ENCODE measurements at regions not wholly inside any gene's neighbourhood (a gene's known extent, or its start where the extent isn't known, plus 50 kb on each side); places are given as distances from the start of the nearest gene placed in this dataset.
"Not testable (repeated sequence)": the region's sequence is repeated elsewhere in the genome, so short reads cannot be mapped to it uniquely, and the experiment has no call there.

DNA sequence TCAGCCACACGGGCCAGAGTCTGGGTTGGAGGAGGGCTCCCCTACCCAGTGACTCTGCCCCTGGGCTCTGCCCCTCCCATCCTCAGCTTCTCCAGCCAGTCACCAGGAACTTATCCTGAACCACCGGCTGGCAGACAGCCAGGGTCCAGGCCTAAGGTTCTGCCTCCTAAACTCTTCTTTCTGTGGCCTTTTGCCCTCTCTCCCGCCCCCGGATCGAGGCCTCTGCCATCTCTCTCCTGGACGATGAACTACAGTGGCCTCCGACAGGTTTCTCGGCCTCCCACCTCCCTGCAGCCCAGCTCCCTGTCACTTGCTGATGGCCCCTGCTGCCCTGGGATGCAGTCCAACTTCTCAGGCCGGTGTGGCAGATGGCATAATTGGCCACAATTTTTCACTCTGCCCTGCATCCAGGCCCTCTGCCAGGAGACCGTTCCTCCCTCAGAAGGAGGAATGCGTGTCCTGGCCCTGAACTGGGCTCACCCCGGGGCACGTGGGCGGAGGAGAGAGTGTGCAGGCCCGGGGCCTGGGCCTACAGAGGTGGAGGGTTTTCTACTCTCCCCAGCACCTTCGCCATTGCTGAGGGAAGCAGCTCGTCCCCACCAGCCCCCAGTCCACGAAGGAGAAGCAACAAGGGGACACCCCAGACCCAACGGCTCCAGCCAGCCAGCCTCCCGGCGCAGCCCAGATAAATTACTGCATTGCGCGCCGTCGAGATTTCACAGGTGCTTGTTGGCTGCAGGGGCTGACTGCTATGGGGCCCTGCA is 81.9 kb upstream of the LRPAP1 start:
- no peaks in the 10 kb centered on the region for H3K9me3 ChIP-seq
- TF ChIP-seq CTCF (IDR thresholded peaks at IDR 0.05), result no peak
- peak; percentile 60 for DNase-seq
- intact Hi-C loops (cut with DNase I), result no loop called here
- peak; percentile 44 for ATAC-seq
- no peaks in the 10 kb centered on the region for H3K4me1 ChIP-seq
- no peaks in the 10 kb centered on the region for H3K36me3 ChIP-seq
- H3K27me3 ChIP-seq, result no peaks in the 10 kb centered on the region
- no peak overlapping the region for H3K4me3 ChIP-seq
- H3K27ac ChIP-seq, result no peak overlapping the region

DNA sequence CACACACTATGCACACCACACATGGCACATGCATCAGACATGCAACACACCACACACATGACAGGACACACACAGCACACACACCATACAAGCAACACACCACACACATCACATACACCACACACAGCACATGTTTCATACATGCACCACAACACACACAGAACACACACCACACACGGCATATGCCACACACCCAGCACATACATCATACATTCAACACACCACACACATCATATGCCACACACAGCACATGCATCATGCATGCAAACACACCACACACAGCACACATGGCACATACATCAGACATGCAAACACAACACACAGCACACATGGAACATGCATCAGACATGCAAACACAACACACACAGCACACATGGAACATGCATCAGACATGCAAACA is 80.7 kb upstream of the LRPAP1 start:
- no peaks in the 10 kb centered on the region for H3K4me1 ChIP-seq
- H3K4me3 ChIP-seq, result no peak overlapping the region
- intact Hi-C loops (cut with DNase I), result no loop called here
- no peak overlapping the region for H3K27ac ChIP-seq
- no peaks in the 10 kb centered on the region for H3K9me3 ChIP-seq
- TF ChIP-seq CTCF (IDR thresholded peaks at IDR 0.05), result no peak
- no peaks in the 10 kb centered on the region for H3K36me3 ChIP-seq
- no peak for ATAC-seq
- no peaks in the 10 kb centered on the region for H3K27me3 ChIP-seq
- DNase-seq, result no peak

DNA sequence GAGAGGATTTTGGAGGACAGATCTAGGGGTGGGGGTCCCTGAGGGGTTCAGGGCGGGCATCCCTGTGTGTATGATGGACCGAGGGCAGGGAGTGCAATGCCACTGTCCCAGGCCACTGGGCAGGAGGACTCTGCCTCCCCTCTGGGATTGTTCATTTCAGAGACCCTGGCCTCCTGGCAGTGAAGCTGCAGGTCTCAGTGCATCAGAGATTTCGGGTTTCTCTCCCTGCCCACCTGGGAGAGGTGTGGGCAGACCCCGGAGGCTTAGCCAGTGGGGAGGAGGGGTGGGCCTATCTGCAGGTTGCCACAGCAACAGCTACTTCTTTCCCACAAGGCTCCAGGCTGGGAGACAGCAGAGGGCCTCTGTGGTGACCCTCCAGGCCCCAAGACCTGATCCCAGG is 80.1 kb upstream of the LRPAP1 start:
- ATAC-seq (no peak), DNase-seq (no peak)
- Histone ChIP-seq H3K4me3 (no peak overlapping the region), H3K4me1 (no peaks in the 10 kb centered on the region), H3K27me3 (no peaks in the 10 kb centered on the region), H3K36me3 (no peaks in the 10 kb centered on the region), H3K9me3 (no peaks in the 10 kb centered on the region), H3K27ac (no peak overlapping the region)
- no peak for TF ChIP-seq CTCF (IDR thresholded peaks at IDR 0.05)
- intact Hi-C loops (cut with DNase I), result no loop called here

GRCh38 chr4:3611778-3612177 is 79.6 kb upstream of the LRPAP1 start:
- Histone ChIP-seq H3K4me1 (no peaks in the 10 kb centered on the region), H3K9me3 (no peaks in the 10 kb centered on the region), H3K27ac (no peak overlapping the region), H3K36me3 (no peaks in the 10 kb centered on the region), H3K4me3 (no peak overlapping the region), H3K27me3 (no peaks in the 10 kb centered on the region)
- peak; percentile 46 for DNase-seq
- no peak for ATAC-seq
- no peak for TF ChIP-seq CTCF (IDR thresholded peaks at IDR 0.05)
- intact Hi-C loops (cut with DNase I), result no loop called here

GRCh38 chr4:3610851-3611250 is 78.6 kb upstream of the LRPAP1 start:
- H3K4me1 ChIP-seq; ATAC-seq; intact Hi-C loops (cut with DNase I); H3K36me3 ChIP-seq; H3K4me3 ChIP-seq; H3K9me3 ChIP-seq; H3K27ac ChIP-seq; DNase-seq; H3K27me3 ChIP-seq: not testable (repeated sequence)

DNA sequence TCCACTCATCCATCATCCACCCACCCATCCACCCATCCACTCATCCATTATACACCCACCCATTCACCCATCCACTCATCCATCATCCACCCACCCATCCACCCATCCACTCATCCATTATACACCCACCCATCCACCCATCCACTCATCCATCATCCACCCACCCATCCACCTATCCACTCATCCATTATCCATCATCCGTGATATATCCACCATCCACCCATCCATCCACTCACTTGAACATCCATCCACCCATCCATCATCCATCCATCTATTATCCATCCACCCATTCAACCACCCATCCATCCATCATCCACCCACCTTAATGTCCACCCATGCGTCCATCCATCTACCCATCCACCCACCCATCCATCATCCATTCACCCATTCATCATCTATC is 77.7 kb upstream of the LRPAP1 start:
- H3K4me3 ChIP-seq; H3K4me1 ChIP-seq; H3K9me3 ChIP-seq; H3K36me3 ChIP-seq; H3K27me3 ChIP-seq; intact Hi-C loops (cut with DNase I); DNase-seq; H3K27ac ChIP-seq; ATAC-seq: not testable (repeated sequence)
